ENCODE measurements at regions not wholly inside any gene's neighbourhood (a gene's known extent, or its start where the extent isn't known, plus 50 kb on each side); places are given as distances from the start of the nearest gene placed in this dataset.
"Not testable (repeated sequence)": the region's sequence is repeated elsewhere in the genome, so short reads cannot be mapped to it uniquely, and the experiment has no call there.

GRCh38 chr5:104914536-104915070, 1352.0 kb upstream of the NUDT12 start:
- H3K9me3 ChIP-seq (ENCODE audit: control insufficient read depth in 2 of 2, low read length in 2 of 2), result no peaks in the 10 kb centered on the region
- H3K4me3 ChIP-seq (ENCODE audit: low read length in 2 of 2), result no peak overlapping the region
- H3K27ac ChIP-seq (ENCODE audit: low read length), result no peak overlapping the region
- H3K27me3 ChIP-seq (ENCODE audit: control insufficient read depth in 1 of 2, insufficient read depth in 2 of 2, low read length in 2 of 2), result no peaks in the 10 kb centered on the region
- H3K36me3 ChIP-seq (ENCODE audit: control insufficient read depth in 2 of 2, insufficient read depth in 2 of 2, low read length in 2 of 2), result no peaks in the 10 kb centered on the region
- no peak overlapping the region for H3K9ac ChIP-seq (ENCODE audit: low read length in 2 of 2)
- no peaks in the 10 kb centered on the region for H3K4me1 ChIP-seq (ENCODE audit: control insufficient read depth, insufficient read depth, low read length)

- no peaks in the 10 kb centered on the region for H3K36me3 ChIP-seq (ENCODE audit: control insufficient read depth in 2 of 2, insufficient read depth in 2 of 2, low read length in 2 of 2)
- H3K27ac ChIP-seq (ENCODE audit: low read length), result no peak overlapping the region
- no peaks in the 10 kb centered on the region for H3K27me3 ChIP-seq (ENCODE audit: control insufficient read depth in 1 of 2, insufficient read depth in 2 of 2, low read length in 2 of 2)
- H3K4me3 ChIP-seq (ENCODE audit: low read length in 2 of 2), result no peak overlapping the region
- no peaks in the 10 kb centered on the region for H3K4me1 ChIP-seq (ENCODE audit: control insufficient read depth, insufficient read depth, low read length)
- no peak overlapping the region for H3K9ac ChIP-seq (ENCODE audit: low read length in 2 of 2)
- H3K9me3 ChIP-seq (ENCODE audit: control insufficient read depth in 2 of 2, low read length in 2 of 2), result no peaks in the 10 kb centered on the region
Measured at GRCh38 chr5:104913841-104914281, 1351.3 kb upstream of the NUDT12 start.

GRCh38 chr5:104909803-104910202, 1347.2 kb upstream of the NUDT12 start:
- H3K36me3 ChIP-seq (ENCODE audit: control insufficient read depth in 2 of 2, insufficient read depth in 2 of 2, low read length in 2 of 2), result no peaks in the 10 kb centered on the region
- H3K4me1 ChIP-seq (ENCODE audit: control insufficient read depth, insufficient read depth, low read length), result no peaks in the 10 kb centered on the region
- H3K27ac ChIP-seq (ENCODE audit: low read length), result no peak overlapping the region

GRCh38 chr5:104904561-104904960, 1342.0 kb upstream of the NUDT12 start:
- Histone ChIP-seq H3K9me3 (ENCODE audit: control insufficient read depth in 2 of 2, low read length in 2 of 2) (no peaks in the 10 kb centered on the region), H3K27ac (ENCODE audit: low read length) (no peak overlapping the region), H3K4me3 (ENCODE audit: low read length in 2 of 2) (no peak overlapping the region), H3K9ac (ENCODE audit: low read length in 2 of 2) (no peak overlapping the region), H3K4me1 (ENCODE audit: control insufficient read depth, insufficient read depth, low read length) (no peaks in the 10 kb centered on the region), H3K27me3 (ENCODE audit: control insufficient read depth in 1 of 2, insufficient read depth in 2 of 2, low read length in 2 of 2) (no peaks in the 10 kb centered on the region), H3K36me3 (ENCODE audit: control insufficient read depth in 2 of 2, insufficient read depth in 2 of 2, low read length in 2 of 2) (no peaks in the 10 kb centered on the region)

More at GRCh38 chr5:104909803-104910202, 1347.2 kb upstream of the NUDT12 start:
- Histone ChIP-seq H3K9ac (ENCODE audit: low read length in 2 of 2) (no peak overlapping the region), H3K4me3 (ENCODE audit: low read length in 2 of 2) (no peak overlapping the region), H3K9me3 (ENCODE audit: control insufficient read depth in 2 of 2, low read length in 2 of 2) (no peaks in the 10 kb centered on the region), H3K27me3 (ENCODE audit: control insufficient read depth in 1 of 2, insufficient read depth in 2 of 2, low read length in 2 of 2) (no peaks in the 10 kb centered on the region)

- no peak overlapping the region for H3K9ac ChIP-seq (ENCODE audit: low read length in 2 of 2)
- no peaks in the 10 kb centered on the region for H3K9me3 ChIP-seq (ENCODE audit: control insufficient read depth in 2 of 2, low read length in 2 of 2)
- H3K4me1 ChIP-seq (ENCODE audit: control insufficient read depth, insufficient read depth, low read length), result no peaks in the 10 kb centered on the region
- no peaks in the 10 kb centered on the region for H3K36me3 ChIP-seq (ENCODE audit: control insufficient read depth in 2 of 2, insufficient read depth in 2 of 2, low read length in 2 of 2)
- H3K4me3 ChIP-seq (ENCODE audit: low read length in 2 of 2), result no peak overlapping the region
- no peak overlapping the region for H3K27ac ChIP-seq (ENCODE audit: low read length)
- no peaks in the 10 kb centered on the region for H3K27me3 ChIP-seq (ENCODE audit: control insufficient read depth in 1 of 2, insufficient read depth in 2 of 2, low read length in 2 of 2)
Measured at GRCh38 chr5:104903941-104904340, 1341.4 kb upstream of the NUDT12 start.

GRCh38 chr5:104891596-104891995, 1329.0 kb upstream of the NUDT12 start:
- H3K9me3 ChIP-seq (ENCODE audit: control insufficient read depth in 2 of 2, low read length in 2 of 2), result no peaks in the 10 kb centered on the region
- H3K4me3 ChIP-seq (ENCODE audit: low read length in 2 of 2), result no peak overlapping the region
- H3K4me1 ChIP-seq (ENCODE audit: control insufficient read depth, insufficient read depth, low read length), result no peaks in the 10 kb centered on the region
- H3K27me3 ChIP-seq (ENCODE audit: control insufficient read depth in 1 of 2, insufficient read depth in 2 of 2, low read length in 2 of 2), result no peaks in the 10 kb centered on the region
- H3K9ac ChIP-seq (ENCODE audit: low read length in 2 of 2), result no peak overlapping the region
- H3K36me3 ChIP-seq (ENCODE audit: control insufficient read depth in 2 of 2, insufficient read depth in 2 of 2, low read length in 2 of 2), result no peaks in the 10 kb centered on the region
- H3K27ac ChIP-seq (ENCODE audit: low read length), result no peak overlapping the region

GRCh38 chr5:104890767-104891166, 1328.2 kb upstream of the NUDT12 start:
- Histone ChIP-seq H3K9ac (ENCODE audit: low read length in 2 of 2) (no peak overlapping the region), H3K36me3 (ENCODE audit: control insufficient read depth in 2 of 2, insufficient read depth in 2 of 2, low read length in 2 of 2) (no peaks in the 10 kb centered on the region), H3K9me3 (ENCODE audit: control insufficient read depth in 2 of 2, low read length in 2 of 2) (no peaks in the 10 kb centered on the region), H3K27ac (ENCODE audit: low read length) (no peak overlapping the region), H3K27me3 (ENCODE audit: control insufficient read depth in 1 of 2, insufficient read depth in 2 of 2, low read length in 2 of 2) (no peaks in the 10 kb centered on the region), H3K4me1 (ENCODE audit: control insufficient read depth, insufficient read depth, low read length) (no peaks in the 10 kb centered on the region), H3K4me3 (ENCODE audit: low read length in 2 of 2) (no peak overlapping the region)

- H3K9ac ChIP-seq (ENCODE audit: low read length in 2 of 2), result no peak overlapping the region
- no peaks in the 10 kb centered on the region for H3K4me1 ChIP-seq (ENCODE audit: control insufficient read depth, insufficient read depth, low read length)
- no peaks in the 10 kb centered on the region for H3K9me3 ChIP-seq (ENCODE audit: control insufficient read depth in 2 of 2, low read length in 2 of 2)
- H3K27me3 ChIP-seq (ENCODE audit: control insufficient read depth in 1 of 2, insufficient read depth in 2 of 2, low read length in 2 of 2), result no peaks in the 10 kb centered on the region
- H3K27ac ChIP-seq (ENCODE audit: low read length), result no peak overlapping the region
- no peaks in the 10 kb centered on the region for H3K36me3 ChIP-seq (ENCODE audit: control insufficient read depth in 2 of 2, insufficient read depth in 2 of 2, low read length in 2 of 2)
- no peak overlapping the region for H3K4me3 ChIP-seq (ENCODE audit: low read length in 2 of 2)
Measured at GRCh38 chr5:104859437-104859836, 1296.8 kb upstream of the NUDT12 start.

- not testable (repeated sequence) for H3K4me1 ChIP-seq (ENCODE audit: control insufficient read depth, insufficient read depth, low read length); H3K4me3 ChIP-seq (ENCODE audit: low read length in 2 of 2); H3K9ac ChIP-seq (ENCODE audit: low read length in 2 of 2); H3K27ac ChIP-seq (ENCODE audit: low read length); H3K9me3 ChIP-seq (ENCODE audit: control insufficient read depth in 2 of 2, low read length in 2 of 2); H3K27me3 ChIP-seq (ENCODE audit: control insufficient read depth in 1 of 2, insufficient read depth in 2 of 2, low read length in 2 of 2); H3K36me3 ChIP-seq (ENCODE audit: control insufficient read depth in 2 of 2, insufficient read depth in 2 of 2, low read length in 2 of 2)
Measured at GRCh38 chr5:104852099-104852498, 1289.5 kb upstream of the NUDT12 start.

GRCh38 chr5:104845541-104845940, 1283.0 kb upstream of the NUDT12 start:
- Histone ChIP-seq H3K36me3 (ENCODE audit: control insufficient read depth in 2 of 2, insufficient read depth in 2 of 2, low read length in 2 of 2) (no peaks in the 10 kb centered on the region), H3K27ac (ENCODE audit: low read length) (no peak overlapping the region), H3K9me3 (ENCODE audit: control insufficient read depth in 2 of 2, low read length in 2 of 2) (no peaks in the 10 kb centered on the region)

GRCh38 chr5:104843822-104844221, 1281.2 kb upstream of the NUDT12 start:
- no peaks in the 10 kb centered on the region for H3K27me3 ChIP-seq (ENCODE audit: control insufficient read depth in 1 of 2, insufficient read depth in 2 of 2, low read length in 2 of 2)
- H3K36me3 ChIP-seq (ENCODE audit: control insufficient read depth in 2 of 2, insufficient read depth in 2 of 2, low read length in 2 of 2), result no peaks in the 10 kb centered on the region
- H3K4me3 ChIP-seq (ENCODE audit: low read length in 2 of 2), result no peak overlapping the region
- H3K27ac ChIP-seq (ENCODE audit: low read length), result no peak overlapping the region
- H3K4me1 ChIP-seq (ENCODE audit: control insufficient read depth, insufficient read depth, low read length), result no peaks in the 10 kb centered on the region
- H3K9ac ChIP-seq (ENCODE audit: low read length in 2 of 2), result no peak overlapping the region
- no peaks in the 10 kb centered on the region for H3K9me3 ChIP-seq (ENCODE audit: control insufficient read depth in 2 of 2, low read length in 2 of 2)

More at GRCh38 chr5:104845541-104845940, 1283.0 kb upstream of the NUDT12 start:
- Histone ChIP-seq H3K27me3 (ENCODE audit: control insufficient read depth in 1 of 2, insufficient read depth in 2 of 2, low read length in 2 of 2) (no peaks in the 10 kb centered on the region), H3K4me1 (ENCODE audit: control insufficient read depth, insufficient read depth, low read length) (no peaks in the 10 kb centered on the region), H3K9ac (ENCODE audit: low read length in 2 of 2) (no peak overlapping the region), H3K4me3 (ENCODE audit: low read length in 2 of 2) (no peak overlapping the region)
